HG03135 (cell line): ENCODE measurements at regions not wholly inside any gene's neighbourhood (a gene's known extent, or its start where the extent isn't known, plus 50 kb on each side); places are given as distances from the start of the nearest gene placed in this dataset.
A peak's percentile ranks its signal among the peaks of the same experiment; 100 is the strongest.
"Not testable (repeated sequence)": the region's sequence is repeated elsewhere in the genome, so short reads cannot be mapped to it uniquely, and the experiment has no call there.

Experiments used
- ATAC-seq: cut with Tn5 transposase; IDR thresholded peaks from one replicate; pipeline ENCODE4 v1.9.1; 2021; ENCODE audit warnings: mild to moderate bottlenecking, moderate library complexity; ENCODE audit not compliant: unreplicated experiment

GRCh38 chr3:106425026-106425425 lies 556.2 kb upstream of the CBLB start:
- no peak for ATAC-seq

- ATAC-seq = no peak
Observed at GRCh38 chr3:106425916-106426315, 557.1 kb upstream of the CBLB start.

GRCh38 chr3:106428565-106428994 lies 559.8 kb upstream of the CBLB start:
- ATAC-seq = no peak

GRCh38 chr3:106431721-106432120 lies 562.9 kb upstream of the CBLB start:
- ATAC-seq = no peak

GRCh38 chr3:106435899-106436453 lies 567.2 kb upstream of the CBLB start:
- ATAC-seq = no peak

- ATAC-seq = no peak
Observed at GRCh38 chr3:106438887-106439286, 570.1 kb upstream of the CBLB start.

- ATAC-seq = no peak
Observed at GRCh38 chr3:106440672-106441071, 571.9 kb upstream of the CBLB start.

GRCh38 chr3:106446271-106446670 lies 577.5 kb upstream of the CBLB start:
- no peak for ATAC-seq

- no peak for ATAC-seq
Observed at GRCh38 chr3:106447723-106448301, 579.0 kb upstream of the CBLB start.

GRCh38 chr3:106448372-106448966 lies 579.7 kb upstream of the CBLB start:
- ATAC-seq = not testable (repeated sequence)

GRCh38 chr3:106452096-106452495 lies 583.3 kb upstream of the CBLB start:
- ATAC-seq = no peak

GRCh38 chr3:106454497-106454896 lies 585.7 kb upstream of the CBLB start:
- ATAC-seq = no peak

- ATAC-seq = peak; percentile 96
Observed at GRCh38 chr3:106457281-106458180, 588.7 kb upstream of the CBLB start.

- no peak for ATAC-seq
Observed at GRCh38 chr3:106458952-106459351, 590.1 kb upstream of the CBLB start.

- no peak for ATAC-seq
Observed at GRCh38 chr3:106466881-106467280, 598.1 kb upstream of the CBLB start.

- no peak for ATAC-seq
Observed at GRCh38 chr3:106473576-106474475, 605.0 kb upstream of the CBLB start.

GRCh38 chr3:106482451-106482850 lies 613.6 kb upstream of the CBLB start:
- ATAC-seq = no peak

- no peak for ATAC-seq
Observed at GRCh38 chr3:106485217-106485616, 616.4 kb upstream of the CBLB start.

- no peak for ATAC-seq
Observed at GRCh38 chr3:106485802-106486201, 617.0 kb upstream of the CBLB start.

- ATAC-seq = not testable (repeated sequence)
Observed at GRCh38 chr3:106486945-106487639, 618.3 kb upstream of the CBLB start.
